A549 (cell line): ENCODE measurements at regions not wholly inside any gene's neighbourhood (a gene's known extent, or its start where the extent isn't known, plus 50 kb on each side); places are given as distances from the start of the nearest gene placed in this dataset.

Experiments
- BCL3 ChIP-seq: fragments of >200 bp; sonication (Bioruptor Twin); formaldehyde crosslinking; IDR thresholded peaks from 3 replicates; pipeline ENCODE4 v1.6.1; 2016
- EHMT2 ChIP-seq: fragments of 200-600 bp; sonication (generic); IDR thresholded peaks from 2 replicates; pipeline ENCODE4 v1.6.1; 2016; ENCODE audit warnings: antibody characterized with exemption, low read depth, mild to moderate bottlenecking, moderate library complexity

DNA sequence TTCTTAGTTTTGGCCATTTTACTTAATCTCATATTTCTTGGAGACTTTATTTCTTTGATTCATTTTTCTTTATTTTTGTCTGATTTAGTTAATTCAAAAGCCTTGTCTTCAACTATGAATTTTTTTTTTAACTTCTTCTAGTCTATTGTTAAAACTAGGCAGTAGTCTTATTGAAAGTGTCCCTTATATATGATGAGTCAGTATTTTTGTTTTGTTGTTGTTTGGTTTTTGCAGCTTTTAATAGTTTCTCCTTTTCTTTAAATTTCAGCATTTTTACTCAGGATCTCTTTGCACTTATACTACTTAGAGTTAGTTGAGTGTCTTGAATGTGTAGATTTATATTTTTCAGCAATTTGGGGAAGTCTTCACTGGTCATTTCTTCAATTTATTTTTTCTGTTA, 758.5 kb upstream of the CDH8 start:
- no peak for TF ChIP-seq BCL3
- TF ChIP-seq EHMT2: no peak
